H1 (cell line): ENCODE measurements at regions not wholly inside any gene's neighbourhood (a gene's known extent, or its start where the extent isn't known, plus 50 kb on each side); places are given as distances from the start of the nearest gene placed in this dataset.

Source experiments
- CTCF ChIA-PET: fragments of 300-600 bp; sonication (Branson Sonifier 250); formaldehyde crosslinking; loops from one replicate; lab custom pipeline; 2021; ENCODE audit not compliant: partially characterized antibody; lab: Charles Lee
- POLR2A ChIA-PET: fragments of 300-600 bp; sonication (Branson Sonifier 250); formaldehyde crosslinking; loops from one replicate; lab custom pipeline; 2021; ENCODE audit warnings: inconsistent platforms; ENCODE audit not compliant: partially characterized antibody; lab: Charles Lee
- DNase-seq, 2 experiments: peaks; one replicate each; pipeline versions ENCODE4 v3.0.0 to v3.0.0-alpha.2; 2010 to 2022; ENCODE audit warnings: low spot score in 2 of 2, low read depth in 1 of 2, mixed read lengths in 1 of 2
- FAIRE-seq: peaks from 2 replicates; lab custom pipeline; 2011; peaks lifted over from hg19 to GRCh38; lab: Jason Lieb, UNC
- H2AFZ ChIP-seq: 2 replicates; pipeline ENCODE4 v1.8.1; 2012; ENCODE audit warnings: low read length, inconsistent platforms
- H2AK5ac ChIP-seq: 2 replicates; pipeline ENCODE4 v1.6.1; 2013; ENCODE audit warnings: low read depth, low read length
- H2BK120ac ChIP-seq: replicated peaks from 2 replicates; pipeline ENCODE3; 2013; ENCODE audit warnings: low read depth, low read length, inconsistent platforms
- H2BK12ac ChIP-seq: 2 replicates; pipeline ENCODE4 v1.6.1; 2013; ENCODE audit warnings: low read depth, low read length
- H2BK15ac ChIP-seq: 2 replicates; pipeline ENCODE4 v1.6.1; 2013; ENCODE audit warnings: low read length
- H2BK20ac ChIP-seq: 2 replicates; pipeline ENCODE4 v1.6.1; 2013; ENCODE audit warnings: low read length
- H2BK5ac ChIP-seq: 2 replicates; pipeline ENCODE4 v1.6.1; 2013; ENCODE audit warnings: low read depth, low read length
- H3K14ac ChIP-seq: 2 replicates; pipeline ENCODE4 v1.6.1; 2013; ENCODE audit warnings: inconsistent platforms; ENCODE audit not compliant: insufficient read length
- H3K18ac ChIP-seq: 2 replicates; pipeline ENCODE4 v1.6.1; 2013; ENCODE audit warnings: low read length; ENCODE audit errors: extremely low read depth
- H3K23ac ChIP-seq: 2 replicates; pipeline ENCODE4 v1.6.1; 2013; ENCODE audit warnings: inconsistent platforms; ENCODE audit not compliant: insufficient read length
- H3K23me2 ChIP-seq: 2 replicates; pipeline ENCODE4 v1.6.1; 2013; ENCODE audit warnings: low read depth, low read length
- H3K27ac ChIP-seq: 2 replicates; pipeline ENCODE4 v1.6.1; 2011; ENCODE audit warnings: low read depth, low read length, inconsistent platforms
- H3K27me3 ChIP-seq, 4 experiments: replicated peaks in 1 of 4; 1 replicate in 1 of 4; 2 replicates in 3 of 4; pipeline versions ENCODE4 v1.6.1 to v1.8.1; 2011 to 2013; ENCODE audit warnings: low read length in 3 of 4, mild to moderate bottlenecking in 3 of 4, inconsistent platforms in 2 of 4, mixed read lengths in 2 of 4, moderate library complexity in 1 of 4; ENCODE audit not compliant: control insufficient read depth in 3 of 4, insufficient read depth in 3 of 4; ENCODE audit errors: extremely low read depth in 1 of 4
- H3K36me3 ChIP-seq, 4 experiments: 2 replicates each; pipeline versions ENCODE4 v1.6.1 to v1.8.1; 2011 to 2013; ENCODE audit warnings: mild to moderate bottlenecking in 4 of 4, low read length in 3 of 4, moderate library complexity in 2 of 4, control low read depth in 1 of 4, inconsistent platforms in 1 of 4; ENCODE audit not compliant: insufficient read depth in 4 of 4, control insufficient read depth in 2 of 4
- H3K4ac ChIP-seq: replicated peaks from 2 replicates; pipeline ENCODE3; 2013; ENCODE audit warnings: low read length, low read depth, mixed read lengths, inconsistent platforms; ENCODE audit not compliant: insufficient read length
- H3K4me1 ChIP-seq, 4 experiments: replicated peaks in 1 of 4; 1 replicate in 1 of 4; 2 replicates in 3 of 4; pipeline versions ENCODE4 v1.6.1 to v1.8.1; 2011 to 2013; ENCODE audit warnings: low read length in 3 of 4, inconsistent platforms in 2 of 4, mixed read lengths in 1 of 4; ENCODE audit not compliant: insufficient read depth in 4 of 4, control insufficient read depth in 3 of 4
- H3K4me2 ChIP-seq, 2 experiments: 2 replicates each; pipeline versions ENCODE4 v1.6.1 to v1.8.1; 2011 to 2013; ENCODE audit warnings: low read depth in 2 of 2, low read length in 2 of 2, control low read depth in 1 of 2, inconsistent platforms in 1 of 2, mild to moderate bottlenecking in 1 of 2; ENCODE audit not compliant: insufficient read depth in 1 of 2
- H3K4me3 ChIP-seq, 4 experiments: fragments of 200-600, 300-600 bp in 1 of 4; sonication (generic), shearing (Covaris generic), sonication (Bioruptor Twin) in 1 of 4; 2 replicates each; pipeline versions ENCODE4 v1.5.1 to v1.8.1; 2011 to 2016; ENCODE audit warnings: low read length in 4 of 4, low read depth in 3 of 4, control low read depth in 2 of 4, inconsistent platforms in 2 of 4, mild to moderate bottlenecking in 2 of 4, mixed read lengths in 1 of 4, moderate library complexity in 1 of 4; ENCODE audit not compliant: insufficient read depth in 2 of 4; ENCODE audit errors: extremely low read depth in 1 of 4
- H3K56ac ChIP-seq: replicated peaks from 2 replicates; pipeline ENCODE3; 2013; ENCODE audit warnings: low read depth, mild to moderate bottlenecking, mixed read lengths, low read length, inconsistent platforms; ENCODE audit not compliant: insufficient read length
- H3K79me1 ChIP-seq: 2 replicates; pipeline ENCODE4 v1.6.1; 2013; ENCODE audit warnings: low read depth, low read length, control low read depth
- H3K79me2 ChIP-seq, 2 experiments: 2 replicates each; pipeline versions ENCODE4 v1.6.1 to v1.8.1; 2012 to 2013; ENCODE audit warnings: low read length in 2 of 2, mild to moderate bottlenecking in 2 of 2, inconsistent platforms in 1 of 2; ENCODE audit not compliant: insufficient read depth in 2 of 2, control insufficient read depth in 1 of 2
- H3K9ac ChIP-seq, 4 experiments: replicated peaks in 1 of 4; 1 replicate in 1 of 4; 2 replicates in 3 of 4; pipeline versions ENCODE4 v1.6.1 to v1.8.1; 2011 to 2013; ENCODE audit warnings: low read depth in 3 of 4, low read length in 3 of 4, control low read depth in 2 of 4, mild to moderate bottlenecking in 2 of 4, moderate library complexity in 2 of 4, inconsistent platforms in 1 of 4; ENCODE audit errors: extremely low read depth in 1 of 4
- H3K9me3 ChIP-seq, 2 experiments: 2 replicates each; pipeline versions ENCODE4 v1.6.1 to v1.8.1; 2012 to 2013; ENCODE audit warnings: mild to moderate bottlenecking in 2 of 2, moderate library complexity in 2 of 2, control low read depth in 1 of 2, inconsistent platforms in 1 of 2, low read depth in 1 of 2, low read length in 1 of 2, mixed read lengths in 1 of 2; ENCODE audit not compliant: insufficient read depth in 2 of 2
- H4K20me1 ChIP-seq, 2 experiments: replicated peaks in 1 of 2; 2 replicates each; pipeline versions ENCODE3 to v1.8.1; 2011 to 2013; ENCODE audit warnings: inconsistent platforms in 2 of 2, low read length in 2 of 2, mild to moderate bottlenecking in 1 of 2; ENCODE audit not compliant: insufficient read depth in 2 of 2, control insufficient read depth in 1 of 2
- H4K5ac ChIP-seq: 2 replicates; pipeline ENCODE4 v1.6.1; 2013; ENCODE audit warnings: low read length, low read depth, mixed read lengths, inconsistent platforms; ENCODE audit not compliant: insufficient read length
- H4K8ac ChIP-seq: 2 replicates; pipeline ENCODE4 v1.8.0; 2013; ENCODE audit warnings: mild to moderate bottlenecking, moderate library complexity, low read length, inconsistent platforms; ENCODE audit not compliant: insufficient read depth; ENCODE audit errors: extremely low read depth
- H4K91ac ChIP-seq: replicated peaks from 2 replicates; pipeline ENCODE3; 2013; ENCODE audit warnings: low read length, mixed read lengths, inconsistent platforms; ENCODE audit not compliant: insufficient read length
- ATF3 ChIP-seq: IDR thresholded peaks from 2 replicates; pipeline ENCODE4 v1.6.1; 2011; ENCODE audit warnings: low read depth, mild to moderate bottlenecking, low read length; ENCODE audit not compliant: insufficient read depth
- EZH2 ChIP-seq: fragments of 200-600 bp; sonication (generic); IDR thresholded peaks from 2 replicates; pipeline ENCODE4 v1.7.1; 2012; ENCODE audit warnings: low read depth, mild to moderate bottlenecking, moderate library complexity, low read length, inconsistent platforms; ENCODE audit not compliant: severe bottlenecking
- HDAC2 ChIP-seq, 2 experiments: fragments of 300-600 bp in 1 of 2; sonication (generic) in 1 of 2; IDR thresholded peaks; 2 replicates each; pipeline ENCODE4 v1.6.1; 2011 to 2012; ENCODE audit warnings: low read depth in 2 of 2, low read length in 2 of 2, mild to moderate bottlenecking in 2 of 2, moderate library complexity in 2 of 2, borderline replicate concordance in 1 of 2, inconsistent platforms in 1 of 2
- JUN ChIP-seq: IDR thresholded peaks from 2 replicates; pipeline ENCODE4 v1.6.1; 2011; ENCODE audit warnings: low read depth, mild to moderate bottlenecking, improper control_type of control experiment, low read length
- KDM1A ChIP-seq: fragments of 200-600, 300-600 bp; sonication (generic); IDR thresholded peaks from 2 replicates; pipeline ENCODE4 v1.7.1; 2016; ENCODE audit warnings: mild to moderate bottlenecking, low read length, borderline replicate concordance
- MAX ChIP-seq: IDR thresholded peaks from 2 replicates; pipeline ENCODE4 v1.6.1; 2012; ENCODE audit warnings: inconsistent platforms
- POU5F1 ChIP-seq: IDR thresholded peaks from 2 replicates; pipeline ENCODE4 v1.6.1; 2011; ENCODE audit warnings: low read depth, mild to moderate bottlenecking, low read length, moderate library complexity
- RNF2 ChIP-seq: fragments of 200-900, 300-1000 bp; sonication (generic); IDR thresholded peaks from 2 replicates; pipeline ENCODE4 v1.7.1; 2016; ENCODE audit warnings: borderline replicate concordance, low read depth, mild to moderate bottlenecking, antibody characterized with exemption, low read length; ENCODE audit not compliant: poor library complexity, severe bottlenecking; ENCODE audit errors: missing control alignments
- SIN3A ChIP-seq, 2 experiments: IDR thresholded peaks in 1 of 2; conservative IDR thresholded peaks in 1 of 2; 2 replicates each; pipeline ENCODE4 v1.6.1; 2011 to 2012; ENCODE audit warnings: low read length in 2 of 2, improper control_type of control experiment in 1 of 2, low read depth in 1 of 2, mild to moderate bottlenecking in 1 of 2
- SIX5 ChIP-seq: IDR thresholded peaks from 2 replicates; pipeline ENCODE4 v1.6.1; 2011; ENCODE audit warnings: mild to moderate bottlenecking, low read depth, low read length
- WGBS, 2 experiments: shearing (Covaris generic) in 1 of 2; methylation state at CpG; one replicate each; pipeline versions ENCODE4 v1.1.6 to v1.1.7; 2013 to 2015; ENCODE audit warnings: low lambda C conversion rate in 2 of 2, mixed read lengths in 2 of 2, inconsistent platforms in 1 of 2, low coverage in 1 of 2, missing lambda C conversion rate in 1 of 2; ENCODE audit not compliant: insufficient replicate concordance in 2 of 2, insufficient coverage in 1 of 2, insufficient read length in 1 of 2; ENCODE audit errors: extremely low coverage in 1 of 2, missing lambda C conversion rate in 1 of 2; 5-methylcytosine and 5-hydroxymethylcytosine counted together

DNA sequence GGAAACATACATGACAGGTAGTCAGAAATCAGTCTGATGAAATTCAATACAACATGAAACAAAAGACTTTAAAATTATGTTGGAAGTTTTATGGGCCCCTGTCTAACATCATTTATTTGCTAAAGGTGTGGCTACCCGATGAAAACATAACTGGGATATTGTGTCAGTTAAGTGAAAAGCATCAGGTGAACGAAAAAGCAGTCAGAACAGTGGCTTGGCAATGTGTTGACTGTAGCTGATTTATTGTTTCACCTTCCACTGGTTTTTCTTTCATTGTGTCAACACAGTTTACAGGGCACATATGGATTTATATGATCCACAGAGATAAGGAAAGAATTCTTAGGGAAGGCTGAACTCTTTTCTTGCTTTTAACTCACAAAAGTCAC is 429.6 kb upstream of the ZNF608 start:
- Histone ChIP-seq H4K8ac (no peak overlapping the region), H3K27ac (no peak overlapping the region), H3K23ac (no peak overlapping the region), H3K79me2 (no peaks in the 10 kb centered on the region), H3K4ac (no peak overlapping the region), H3K56ac (no peak overlapping the region), H3K14ac (no peak overlapping the region), H3K4me3 (no peak overlapping the region), H2BK120ac (no peak overlapping the region), H3K79me1 (no peaks in the 10 kb centered on the region), H4K5ac (no peak overlapping the region), H3K9me3 (peaks cover 0 to 4% of the 10 kb centered on the region in 2 experiments; a peak in 1 of 4 replicates), H2AFZ (no peak overlapping the region), H2BK5ac (no peak overlapping the region), H3K4me1 (peaks cover 0 to 8% (median 0%) of the 10 kb centered on the region in 4 experiments; a peak in 1 of 7 replicates), H3K36me3 (no peaks in the 10 kb centered on the region), H3K18ac (no peak overlapping the region), H4K91ac (no peak overlapping the region), H3K4me2 (no peak overlapping the region), H4K20me1 (no peaks in the 10 kb centered on the region), H3K27me3 (no peaks in the 10 kb centered on the region), H3K9ac (no peak overlapping the region), H2BK20ac (no peak overlapping the region), H3K23me2 (no peaks in the 10 kb centered on the region), H2BK15ac (no peak overlapping the region), H2AK5ac (no peak overlapping the region), H2BK12ac (no peak overlapping the region)
- 87% methylated on average over 2 of the region's 2 CpGs; no CpG with 5 or more reads in 1 of the 2 experiments for WGBS, 2 experiments
- TF ChIP-seq EZH2 (no peak), RNF2 (no peak), HDAC2 (IDR thresholded peaks at IDR 0.05; ENCODE audit: borderline replicate concordance in 1 of 2, low read depth in 2 of 2, low read length in 2 of 2) (no peak), SIX5 (no peak), MAX (no peak), KDM1A (no peak), JUN (no peak), POU5F1 (no peak), ATF3 (no peak), SIN3A (conservative IDR thresholded peaks at IDR 0.05 in 1 of 2, IDR thresholded peaks at IDR 0.05 in 1 of 2; ENCODE audit: low read depth in 1 of 2, low read length in 2 of 2) (no peak)
- POLR2A ChIA-PET = no interaction called here
- CTCF ChIA-PET = no interaction called here
- DNase-seq (no peak), FAIRE-seq (no peak)
